Gastrocnemius medialis (tissue), 4 donors: ENCODE measurements at regions not wholly inside any gene's neighbourhood (a gene's known extent, or its start where the extent isn't known, plus 50 kb on each side); places are given as distances from the start of the nearest gene placed in this dataset.

Source experiments
- POLR2A ChIP-seq, 2 donors: fragments of 450-650 bp; IDR thresholded peaks; one replicate each; pipeline ENCODE4 v1.6.1; 2017; ENCODE audit warnings: antibody characterized with exemption in 2 of 2, mild to moderate bottlenecking in 2 of 2, moderate library complexity in 2 of 2
- TF ChIP-seq, protein P1 (sequence below), 5 experiments: fragments of 450-650 bp in 3 of 5; fragments of 200-600 bp in 2 of 5; sonication (generic) in 2 of 5; IDR thresholded peaks in 4 of 5; conservative IDR thresholded peaks in 1 of 5; 1 replicate in 4 of 5; 2 replicates in 1 of 5; pipeline ENCODE4 v1.5.1; 2016 to 2019; ENCODE audit warnings: antibody characterized with exemption in 5 of 5, mild to moderate bottlenecking in 3 of 5, moderate library complexity in 3 of 5

DNA sequence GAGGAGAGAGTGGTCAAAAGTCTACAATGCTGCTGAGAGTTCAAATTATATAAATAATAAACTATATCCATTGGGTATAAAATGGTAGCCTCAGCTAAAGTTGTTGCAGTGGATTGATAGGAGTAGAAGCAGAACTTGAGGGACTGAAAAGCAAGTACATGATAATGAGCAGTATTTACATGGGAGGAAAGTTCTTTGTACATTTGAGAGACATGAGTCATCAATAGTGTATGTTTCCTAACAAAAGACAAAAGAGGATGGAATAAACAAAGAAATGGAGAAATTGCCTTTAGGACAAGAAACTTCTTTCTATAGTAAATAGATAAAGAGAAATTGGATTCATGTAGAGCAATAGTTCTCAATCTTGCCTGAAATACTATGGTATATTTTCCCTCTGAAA lies 110.0 kb upstream of the PLSCR5 start:
- TF ChIP-seq, protein P1, sequence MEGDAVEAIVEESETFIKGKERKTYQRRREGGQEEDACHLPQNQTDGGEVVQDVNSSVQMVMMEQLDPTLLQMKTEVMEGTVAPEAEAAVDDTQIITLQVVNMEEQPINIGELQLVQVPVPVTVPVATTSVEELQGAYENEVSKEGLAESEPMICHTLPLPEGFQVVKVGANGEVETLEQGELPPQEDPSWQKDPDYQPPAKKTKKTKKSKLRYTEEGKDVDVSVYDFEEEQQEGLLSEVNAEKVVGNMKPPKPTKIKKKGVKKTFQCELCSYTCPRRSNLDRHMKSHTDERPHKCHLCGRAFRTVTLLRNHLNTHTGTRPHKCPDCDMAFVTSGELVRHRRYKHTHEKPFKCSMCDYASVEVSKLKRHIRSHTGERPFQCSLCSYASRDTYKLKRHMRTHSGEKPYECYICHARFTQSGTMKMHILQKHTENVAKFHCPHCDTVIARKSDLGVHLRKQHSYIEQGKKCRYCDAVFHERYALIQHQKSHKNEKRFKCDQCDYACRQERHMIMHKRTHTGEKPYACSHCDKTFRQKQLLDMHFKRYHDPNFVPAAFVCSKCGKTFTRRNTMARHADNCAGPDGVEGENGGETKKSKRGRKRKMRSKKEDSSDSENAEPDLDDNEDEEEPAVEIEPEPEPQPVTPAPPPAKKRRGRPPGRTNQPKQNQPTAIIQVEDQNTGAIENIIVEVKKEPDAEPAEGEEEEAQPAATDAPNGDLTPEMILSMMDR (IDR thresholded peaks at IDR 0.05 in 4 of 5, conservative IDR thresholded peaks at IDR 0.05 in 1 of 5) = no peak
- TF ChIP-seq POLR2A (IDR thresholded peaks at IDR 0.05) = no peak
